Peyer's patch (tissue), 4 donors: ENCODE measurements at regions not wholly inside any gene's neighbourhood (a gene's known extent, or its start where the extent isn't known, plus 50 kb on each side); places are given as distances from the start of the nearest gene placed in this dataset.

Experiments used
- DNase-seq, 3 donors: peaks; one replicate each; pipeline ENCODE4 v3.0.0-alpha.2; 2017 to 2019
- H3K27ac ChIP-seq, 4 donors: fragments of 200-600 bp; sonication (generic); one replicate each; pipeline ENCODE4 v1.5.1; 2016 to 2019
- H3K27me3 ChIP-seq, 2 donors: fragments of 200-600 bp; sonication (generic); one replicate each; pipeline ENCODE4 v1.5.1; 2019
- H3K36me3 ChIP-seq, 3 donors: fragments of 200-600 bp; sonication (generic); one replicate each; pipeline ENCODE4 v1.5.1; 2016 to 2019
- H3K4me1 ChIP-seq, 4 donors: fragments of 200-600 bp; sonication (generic); one replicate each; pipeline ENCODE4 v1.5.1; 2016 to 2019
- H3K4me3 ChIP-seq, 4 donors: fragments of 200-600 bp; sonication (generic); 1 replicate in 3 of 4; 2 replicates in 1 of 4; pipeline ENCODE4 v1.5.1; 2016 to 2019; ENCODE audit warnings: mild to moderate bottlenecking in 1 of 4
- H3K9me3 ChIP-seq, 4 donors: fragments of 200-600 bp; sonication (generic); one replicate each; pipeline ENCODE4 v1.5.1; 2016 to 2019; ENCODE audit warnings: mild to moderate bottlenecking in 1 of 4
- CTCF ChIP-seq, 6 experiments: fragments of 450-650 bp in 4 of 6; fragments of 200-600 bp in 2 of 6; sonication (generic) in 1 of 6; IDR thresholded peaks; one replicate each; pipeline ENCODE4 v1.5.1; 2017 to 2019; ENCODE audit warnings: antibody characterized with exemption in 6 of 6, mild to moderate bottlenecking in 3 of 6, moderate library complexity in 1 of 6
- POLR2A ChIP-seq, 2 donors: fragments of 450-650 bp; IDR thresholded peaks; one replicate each; pipeline ENCODE4 v1.5.1; 2017; ENCODE audit warnings: antibody characterized with exemption in 2 of 2, mild to moderate bottlenecking in 2 of 2, moderate library complexity in 2 of 2

- no peaks in the 10 kb centered on the region for H3K36me3 ChIP-seq
- no peak overlapping the region for H3K27ac ChIP-seq
- no peak for DNase-seq
- H3K4me3 ChIP-seq = no peak overlapping the region
- TF ChIP-seq POLR2A (IDR thresholded peaks at IDR 0.05) = no peak
- TF ChIP-seq CTCF (IDR thresholded peaks at IDR 0.05) = no peak
- no peaks in the 10 kb centered on the region for H3K27me3 ChIP-seq
- no peaks in the 10 kb centered on the region for H3K9me3 ChIP-seq
- no peaks in the 10 kb centered on the region for H3K4me1 ChIP-seq
Observed at GRCh38 chr9:109549386-109549785, 51.3 kb upstream of the PTPN3 start.

- no peak for DNase-seq
- H3K36me3 ChIP-seq = no peaks in the 10 kb centered on the region
- H3K27ac ChIP-seq = no peak overlapping the region
- H3K9me3 ChIP-seq = no peaks in the 10 kb centered on the region
- H3K27me3 ChIP-seq = no peaks in the 10 kb centered on the region
- H3K4me3 ChIP-seq = no peak overlapping the region
- no peaks in the 10 kb centered on the region for H3K4me1 ChIP-seq
- TF ChIP-seq POLR2A (IDR thresholded peaks at IDR 0.05) (no peak), CTCF (IDR thresholded peaks at IDR 0.05) (no peak)
Observed at GRCh38 chr9:109551651-109552050, 53.5 kb upstream of the PTPN3 start.

- TF ChIP-seq POLR2A (IDR thresholded peaks at IDR 0.05) (no peak), CTCF (IDR thresholded peaks at IDR 0.05) (no peak)
- Histone ChIP-seq H3K4me1 (no peaks in the 10 kb centered on the region), H3K4me3 (no peak overlapping the region), H3K27ac (no peak overlapping the region), H3K36me3 (no peaks in the 10 kb centered on the region), H3K9me3 (no peaks in the 10 kb centered on the region), H3K27me3 (no peaks in the 10 kb centered on the region)
- no peak for DNase-seq
Observed at GRCh38 chr9:109555215-109555614, 57.1 kb upstream of the PTPN3 start.

GRCh38 chr9:109556061-109556460, 58.0 kb upstream of the PTPN3 start:
- no peaks in the 10 kb centered on the region for H3K27me3 ChIP-seq
- no peaks in the 10 kb centered on the region for H3K9me3 ChIP-seq
- no peaks in the 10 kb centered on the region for H3K4me1 ChIP-seq
- H3K27ac ChIP-seq = no peak overlapping the region
- H3K36me3 ChIP-seq = no peaks in the 10 kb centered on the region
- DNase-seq = no peak
- no peak overlapping the region for H3K4me3 ChIP-seq
- TF ChIP-seq POLR2A (IDR thresholded peaks at IDR 0.05) = no peak
- TF ChIP-seq CTCF (IDR thresholded peaks at IDR 0.05) = no peak

- Histone ChIP-seq H3K36me3 (no peaks in the 10 kb centered on the region), H3K27me3 (no peaks in the 10 kb centered on the region), H3K4me1 (no peaks in the 10 kb centered on the region), H3K4me3 (no peak overlapping the region), H3K27ac (no peak overlapping the region), H3K9me3 (no peaks in the 10 kb centered on the region)
- TF ChIP-seq POLR2A (IDR thresholded peaks at IDR 0.05) = no peak
- TF ChIP-seq CTCF (IDR thresholded peaks at IDR 0.05) = no peak
- DNase-seq = no peak
Observed at GRCh38 chr9:109556786-109557185, 58.7 kb upstream of the PTPN3 start.

- H3K4me3 ChIP-seq = no peak overlapping the region
- H3K27me3 ChIP-seq = no peaks in the 10 kb centered on the region
- H3K36me3 ChIP-seq = no peaks in the 10 kb centered on the region
- no peak for DNase-seq
- H3K9me3 ChIP-seq = no peaks in the 10 kb centered on the region
- TF ChIP-seq POLR2A (IDR thresholded peaks at IDR 0.05) (no peak), CTCF (IDR thresholded peaks at IDR 0.05) (no peak)
- H3K27ac ChIP-seq = no peak overlapping the region
- H3K4me1 ChIP-seq = no peaks in the 10 kb centered on the region
Observed at GRCh38 chr9:109557481-109557880, 59.4 kb upstream of the PTPN3 start.
